ENCODE measurements at regions not wholly inside any gene's neighbourhood (a gene's known extent, or its start where the extent isn't known, plus 50 kb on each side); places are given as distances from the start of the nearest gene placed in this dataset.

DNA sequence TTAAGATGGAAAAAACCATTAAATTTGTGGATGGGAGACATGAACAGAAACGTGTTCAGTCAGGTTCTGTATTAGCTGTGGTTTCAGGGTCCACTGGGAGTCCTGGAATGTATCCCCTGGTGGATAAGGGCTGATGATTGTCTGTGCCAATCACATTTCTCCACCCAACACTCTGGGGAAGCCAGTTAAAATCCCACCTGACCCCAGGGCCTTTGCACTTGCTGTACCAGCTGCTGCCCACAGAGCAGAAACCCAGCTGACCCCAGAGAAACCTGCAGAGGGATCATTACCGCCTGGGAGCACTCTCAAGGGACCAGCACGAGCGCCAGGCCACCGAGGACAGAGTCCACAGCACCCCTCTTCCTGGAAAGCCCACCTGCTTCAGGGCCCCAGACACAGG is 260.7 kb downstream of the PREX1 start:
- TF ChIP-seq, protein P1, sequence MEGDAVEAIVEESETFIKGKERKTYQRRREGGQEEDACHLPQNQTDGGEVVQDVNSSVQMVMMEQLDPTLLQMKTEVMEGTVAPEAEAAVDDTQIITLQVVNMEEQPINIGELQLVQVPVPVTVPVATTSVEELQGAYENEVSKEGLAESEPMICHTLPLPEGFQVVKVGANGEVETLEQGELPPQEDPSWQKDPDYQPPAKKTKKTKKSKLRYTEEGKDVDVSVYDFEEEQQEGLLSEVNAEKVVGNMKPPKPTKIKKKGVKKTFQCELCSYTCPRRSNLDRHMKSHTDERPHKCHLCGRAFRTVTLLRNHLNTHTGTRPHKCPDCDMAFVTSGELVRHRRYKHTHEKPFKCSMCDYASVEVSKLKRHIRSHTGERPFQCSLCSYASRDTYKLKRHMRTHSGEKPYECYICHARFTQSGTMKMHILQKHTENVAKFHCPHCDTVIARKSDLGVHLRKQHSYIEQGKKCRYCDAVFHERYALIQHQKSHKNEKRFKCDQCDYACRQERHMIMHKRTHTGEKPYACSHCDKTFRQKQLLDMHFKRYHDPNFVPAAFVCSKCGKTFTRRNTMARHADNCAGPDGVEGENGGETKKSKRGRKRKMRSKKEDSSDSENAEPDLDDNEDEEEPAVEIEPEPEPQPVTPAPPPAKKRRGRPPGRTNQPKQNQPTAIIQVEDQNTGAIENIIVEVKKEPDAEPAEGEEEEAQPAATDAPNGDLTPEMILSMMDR (IDR thresholded peaks at IDR 0.05): no peak
- TF ChIP-seq EZH2phosphoT487 (IDR thresholded peaks at IDR 0.05): no peak
- TF ChIP-seq EZH2 (IDR thresholded peaks at IDR 0.05): no peak
